Umbilical cord (tissue), 1 donor: ENCODE measurements at regions not wholly inside any gene's neighbourhood (a gene's known extent, or its start where the extent isn't known, plus 50 kb on each side); places are given as distances from the start of the nearest gene placed in this dataset.

Experiments
- DNase-seq: peaks from one replicate; pipeline ENCODE4 v3.0.0-alpha.2; 2015; ENCODE audit warnings: low spot score

DNA sequence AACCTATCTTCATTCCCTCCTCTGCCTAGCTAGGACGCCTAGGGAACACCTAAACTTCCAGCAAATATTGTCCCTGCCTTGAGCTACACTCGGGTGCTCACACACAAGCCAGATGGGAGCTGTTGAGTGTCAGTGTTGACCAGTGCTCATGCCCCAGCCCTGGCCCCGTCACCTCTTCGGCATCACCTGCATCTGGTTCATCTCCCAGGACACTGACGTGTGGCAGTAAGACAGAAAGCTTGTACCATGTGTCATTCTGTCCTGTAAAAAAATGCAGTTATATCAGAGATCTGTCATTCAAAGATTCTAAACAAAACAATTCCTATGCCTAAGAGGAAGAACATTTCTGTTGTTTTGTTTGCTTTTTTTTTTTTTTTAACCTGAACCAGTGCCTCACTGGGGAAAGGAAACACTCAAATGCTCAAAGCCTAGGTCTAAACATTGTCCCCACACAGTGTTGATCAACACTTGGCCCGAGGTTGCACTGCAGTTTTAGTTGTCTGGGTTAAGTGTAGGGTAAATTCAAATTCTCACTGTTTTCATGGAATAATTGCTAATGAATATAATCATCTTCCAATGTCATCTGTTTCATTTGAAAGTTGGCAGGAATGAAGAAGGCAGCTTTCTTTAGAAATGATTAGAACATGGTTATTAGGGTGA lies 102.7 kb upstream of the SASH1 start:
- DNase-seq = no peak

- peak; percentile 55 for DNase-seq
Observed at GRCh38 chr6:148240461-148240840, 102.2 kb upstream of the SASH1 start.

DNA sequence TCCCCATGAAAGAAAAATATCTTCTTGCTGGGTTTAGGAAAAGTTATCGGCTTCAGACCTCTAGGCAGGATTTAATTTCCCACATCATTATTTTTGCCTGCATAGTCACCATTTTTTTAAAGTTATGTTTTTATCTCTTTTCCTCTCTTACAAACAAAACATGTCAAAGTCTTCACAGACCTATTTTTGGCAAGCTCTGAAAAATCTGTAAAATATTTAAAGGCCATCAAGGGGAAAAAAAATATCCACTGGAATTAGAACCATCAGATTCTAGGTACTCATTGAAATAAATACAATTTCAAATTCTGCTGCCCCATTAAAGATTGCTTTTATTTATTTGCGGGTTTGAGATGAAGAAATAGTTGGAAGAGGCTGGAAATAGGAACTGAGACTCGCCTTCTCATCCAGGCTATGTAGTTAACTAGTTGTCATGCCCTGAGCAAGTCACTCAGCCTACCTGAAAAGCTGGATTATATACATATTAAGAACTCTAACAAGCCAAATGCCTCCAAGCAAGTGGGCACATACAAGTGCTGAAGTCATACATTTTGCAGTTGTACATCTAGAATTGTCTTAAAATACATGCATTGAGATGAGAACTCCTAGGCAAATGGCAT lies 101.7 kb upstream of the SASH1 start:
- no peak for DNase-seq

DNA sequence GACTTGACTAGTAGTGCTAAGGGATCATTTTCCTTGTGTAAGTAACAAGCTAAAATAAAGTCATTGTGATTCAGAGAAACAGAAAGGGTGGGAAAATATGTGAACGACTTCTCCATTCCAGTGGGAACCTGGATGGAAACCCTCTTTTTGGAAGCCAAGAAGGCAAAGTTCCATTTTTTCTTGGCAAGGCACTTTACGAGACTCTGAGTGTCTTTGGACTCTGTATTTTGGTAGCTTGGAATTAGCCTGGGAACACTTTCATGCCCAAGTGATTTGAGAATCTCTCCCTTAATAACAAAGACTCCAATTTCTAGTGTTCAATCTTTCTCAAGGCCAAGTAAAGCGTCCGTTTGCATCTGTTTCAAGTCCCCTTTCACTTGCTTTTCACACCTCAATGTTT lies 100.5 kb upstream of the SASH1 start:
- DNase-seq = no peak

GRCh38 chr6:148244217-148244935 lies 98.3 kb upstream of the SASH1 start:
- no peak for DNase-seq

- DNase-seq = no peak
Observed at GRCh38 chr6:148247386-148248063, 95.1 kb upstream of the SASH1 start.

DNA sequence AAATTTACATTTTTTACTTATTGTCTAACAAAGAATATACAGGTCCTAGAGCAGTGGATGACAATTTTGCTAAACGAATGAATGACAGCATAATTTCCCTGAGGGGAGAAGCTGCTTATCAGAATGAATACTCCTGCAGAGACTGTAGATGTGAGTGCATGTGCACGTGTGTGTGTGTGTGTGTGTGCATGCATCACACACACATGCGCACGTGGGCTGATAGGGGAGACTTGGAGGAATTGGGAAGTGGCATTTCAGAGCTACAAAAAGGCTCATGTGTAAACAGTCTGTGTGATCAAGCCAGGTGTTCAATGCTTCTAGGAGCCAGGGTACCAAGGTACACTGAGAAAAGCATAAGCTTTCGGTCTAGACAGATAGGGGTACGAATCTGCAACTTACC lies 93.5 kb upstream of the SASH1 start:
- DNase-seq = no peak

- no peak for DNase-seq
Observed at GRCh38 chr6:148249679-148250375, 92.8 kb upstream of the SASH1 start.

- DNase-seq = peak; percentile 44
Observed at GRCh38 chr6:148250975-148251685, 91.5 kb upstream of the SASH1 start.

DNA sequence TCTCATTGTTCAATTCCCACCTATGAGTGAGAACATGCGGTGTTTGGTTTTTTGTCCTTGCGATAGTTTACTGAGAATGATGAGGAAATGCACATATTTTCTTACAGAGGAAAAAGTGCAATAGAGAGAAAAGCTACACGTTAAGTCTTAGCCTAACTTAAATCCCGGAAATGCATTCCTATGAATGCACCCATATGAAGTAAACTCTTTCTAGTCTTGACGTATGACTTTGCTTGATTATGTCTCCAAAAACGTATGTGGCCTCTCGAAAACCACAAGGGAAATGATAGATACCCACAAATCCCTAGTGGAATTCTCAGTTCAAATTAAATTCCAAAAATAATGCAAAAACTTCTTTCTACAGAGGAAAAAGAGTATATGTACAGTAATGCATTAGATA lies 90.7 kb upstream of the SASH1 start:
- no peak for DNase-seq

DNA sequence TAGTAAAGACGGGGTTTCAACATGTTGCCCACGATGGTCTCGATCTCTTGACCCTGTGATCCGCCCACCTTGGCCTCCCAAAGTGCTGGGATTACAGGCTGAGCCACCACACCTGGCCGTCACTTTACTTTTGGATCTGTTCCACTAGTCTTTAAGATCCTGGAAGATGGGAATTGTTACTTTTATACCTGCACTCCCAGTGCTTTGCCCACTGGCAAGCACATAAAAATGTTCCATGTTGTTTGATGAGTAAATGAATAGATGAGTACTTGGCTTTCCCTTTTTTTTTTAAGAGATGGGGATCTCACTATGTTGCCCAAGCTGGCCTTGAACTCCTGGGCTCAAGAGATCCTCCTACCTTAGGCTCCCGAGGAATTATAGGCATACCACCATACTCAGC lies 84.8 kb upstream of the SASH1 start:
- no peak for DNase-seq

DNA sequence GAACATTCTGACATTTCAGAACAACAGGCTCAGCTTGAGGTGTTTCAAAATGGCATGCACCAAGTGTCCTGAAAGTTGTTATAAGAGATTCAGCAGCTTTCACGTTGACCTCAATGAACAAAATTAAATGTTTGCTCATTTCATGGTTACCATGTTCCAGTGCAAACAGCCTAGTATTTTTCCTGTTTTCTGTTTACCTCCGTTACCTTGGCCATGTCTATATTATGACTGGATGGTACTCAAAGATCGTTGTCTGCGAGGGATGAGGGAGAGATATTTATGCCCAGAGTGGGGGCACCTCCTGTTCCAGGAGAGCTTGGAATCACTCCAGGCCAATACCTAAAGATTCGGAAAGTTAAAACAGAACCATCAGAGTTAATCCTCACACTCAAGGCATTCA lies 83.8 kb upstream of the SASH1 start:
- no peak for DNase-seq

DNA sequence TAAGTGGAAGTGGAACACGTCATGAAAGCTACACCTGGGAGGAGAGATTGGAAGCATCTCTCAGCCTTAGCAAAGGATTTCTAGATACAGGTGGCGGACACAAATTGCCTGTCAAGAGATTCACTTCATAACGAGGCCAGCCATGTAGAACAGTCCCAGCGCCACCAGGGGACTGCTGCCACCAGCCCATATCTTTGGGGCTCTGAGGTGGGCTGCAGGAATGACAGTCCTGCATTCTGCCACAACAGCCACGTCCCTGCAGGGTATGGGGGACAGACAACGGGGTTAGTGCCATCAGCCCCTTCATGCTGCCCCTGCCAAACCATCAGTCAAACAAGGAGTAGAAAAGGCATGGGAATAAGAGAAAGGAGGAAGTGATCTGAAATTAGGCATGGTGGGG lies 81.2 kb upstream of the SASH1 start:
- no peak for DNase-seq

DNA sequence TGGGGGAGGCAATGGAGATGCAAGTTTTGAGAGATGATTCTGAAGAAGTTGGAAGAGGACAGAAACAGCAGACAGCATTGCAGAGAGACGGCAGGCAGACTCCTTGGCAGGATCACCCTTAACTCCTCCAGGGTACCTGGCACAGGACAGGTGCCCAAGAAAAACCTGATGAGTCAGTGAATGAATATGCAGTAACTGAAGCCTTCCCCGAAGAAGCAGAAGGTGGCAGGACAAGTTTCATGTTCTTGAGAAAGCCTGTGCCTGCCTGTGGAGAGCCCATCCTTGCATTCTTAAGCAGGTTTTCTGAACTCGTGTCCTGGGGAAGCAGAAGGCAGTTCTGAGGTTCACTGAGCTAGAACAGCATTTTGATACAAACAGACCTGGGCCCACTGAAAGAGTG lies 79.6 kb upstream of the SASH1 start:
- DNase-seq = peak; percentile 13

GRCh38 chr6:148263961-148264360 lies 78.7 kb upstream of the SASH1 start:
- peak; percentile 10 for DNase-seq

DNA sequence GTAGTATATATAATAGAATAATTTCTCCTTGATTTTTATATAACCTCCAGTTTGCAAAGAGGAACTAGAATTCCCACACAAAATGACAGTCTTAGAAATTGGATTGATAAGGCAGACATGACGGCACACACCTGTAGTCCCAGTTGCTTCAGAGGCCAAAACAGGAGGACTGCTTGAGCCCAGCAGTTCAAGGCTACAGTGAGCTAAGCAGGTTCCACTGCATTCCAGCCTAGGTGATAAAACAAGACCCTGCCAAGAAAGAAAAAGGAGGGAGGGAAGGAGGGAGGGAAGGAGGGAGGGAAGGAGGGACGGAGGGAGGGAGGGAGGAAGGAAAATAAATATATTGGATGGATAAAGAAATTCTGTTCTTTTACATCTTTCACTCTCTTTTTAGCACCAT lies 77.6 kb upstream of the SASH1 start:
- DNase-seq = no peak

GRCh38 chr6:148269386-148269785 lies 73.3 kb upstream of the SASH1 start:
- no peak for DNase-seq

GRCh38 chr6:148271711-148272439 lies 70.8 kb upstream of the SASH1 start:
- peak; percentile 97 for DNase-seq

DNA sequence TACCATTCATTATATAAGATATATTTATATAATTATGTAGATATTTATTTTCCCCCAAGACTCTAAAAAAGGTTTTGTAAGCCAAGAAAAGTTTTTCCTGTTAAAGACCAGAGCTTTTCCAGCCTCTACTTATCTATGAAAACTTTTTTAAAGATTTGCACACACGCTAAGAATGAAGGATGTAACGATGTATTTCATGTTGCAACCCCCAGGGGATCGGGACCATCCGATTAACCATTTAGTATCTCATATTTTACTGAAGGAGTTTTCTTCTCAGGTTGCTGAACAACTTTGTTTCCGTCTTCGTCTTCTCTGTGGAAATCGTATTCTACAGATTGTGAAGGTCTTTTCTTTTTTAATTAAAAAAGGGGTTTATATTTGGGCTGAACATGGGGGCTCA lies 70.0 kb upstream of the SASH1 start:
- peak; percentile 49 for DNase-seq

- no peak for DNase-seq
Observed at GRCh38 chr6:148273962-148274752, 68.5 kb upstream of the SASH1 start.
